ENCODE measurements at regions not wholly inside any gene's neighbourhood (a gene's known extent, or its start where the extent isn't known, plus 50 kb on each side); places are given as distances from the start of the nearest gene placed in this dataset.
"Not testable (repeated sequence)": the region's sequence is repeated elsewhere in the genome, so short reads cannot be mapped to it uniquely, and the experiment has no call there.

GRCh38 chr5:107726896-107727295, 56.2 kb upstream of the EFNA5 start:
- in situ Hi-C loops (cut with HindIII; ENCODE audit: low sequenced_read_pairs): no loop called here
- no peak for TF ChIP-seq CTCF (IDR thresholded peaks at IDR 0.05; ENCODE audit: low read depth, low read length)
- H3K4me3 ChIP-seq (ENCODE audit: low read depth, low read length): no peak overlapping the region
- DNase-seq (ENCODE audit: low read depth, low spot score): no peak

- no peak overlapping the region for H3K4me3 ChIP-seq (ENCODE audit: low read depth, low read length)
- in situ Hi-C loops (cut with HindIII; ENCODE audit: low sequenced_read_pairs): no loop called here
- no peak for DNase-seq (ENCODE audit: low read depth, low spot score)
- TF ChIP-seq CTCF (IDR thresholded peaks at IDR 0.05; ENCODE audit: low read depth, low read length): no peak
Measured at GRCh38 chr5:107724642-107725041, 53.9 kb upstream of the EFNA5 start.

- H3K4me3 ChIP-seq (ENCODE audit: low read depth, low read length); DNase-seq (ENCODE audit: low read depth, low spot score); in situ Hi-C loops (cut with HindIII; ENCODE audit: low sequenced_read_pairs): not testable (repeated sequence)
Measured at GRCh38 chr5:107721241-107721640, 50.5 kb upstream of the EFNA5 start.
